Pulmonary artery endothelial cell (primary cell): ENCODE measurements at regions not wholly inside any gene's neighbourhood (a gene's known extent, or its start where the extent isn't known, plus 50 kb on each side); places are given as distances from the start of the nearest gene placed in this dataset.
"Not testable (repeated sequence)": the region's sequence is repeated elsewhere in the genome, so short reads cannot be mapped to it uniquely, and the experiment has no call there.

ENCODE experiments used
- DNase-seq: peaks from one replicate; pipeline ENCODE4 v3.0.0-alpha.2; 2011; ENCODE audit warnings: low read depth, low spot score

DNA sequence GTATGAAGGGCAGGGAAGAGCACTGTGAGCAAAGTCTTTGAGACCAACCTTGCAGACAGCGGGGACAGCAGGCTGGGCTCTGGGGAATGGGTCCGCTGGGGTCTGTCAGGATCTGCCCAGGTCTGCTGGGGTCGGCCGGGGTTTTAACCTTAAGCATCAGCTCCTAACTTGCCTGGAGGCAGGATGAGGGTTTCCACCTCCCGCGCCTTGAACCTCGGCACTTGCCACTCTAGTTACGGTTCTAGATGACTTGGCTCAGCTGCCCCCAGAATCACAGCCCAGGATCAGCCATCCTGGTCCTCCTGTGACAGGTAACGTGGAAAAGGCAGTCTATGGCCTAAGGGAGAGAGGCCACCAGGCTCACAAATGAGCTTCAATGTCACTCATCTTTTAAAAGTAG is 50.4 kb upstream of the CACUL1 start:
- no peak for DNase-seq

GRCh38 chr10:118807512-118808305 is 52.9 kb upstream of the CACUL1 start:
- no peak for DNase-seq

GRCh38 chr10:118808601-118809356 is 54.0 kb upstream of the CACUL1 start:
- no peak for DNase-seq

DNA sequence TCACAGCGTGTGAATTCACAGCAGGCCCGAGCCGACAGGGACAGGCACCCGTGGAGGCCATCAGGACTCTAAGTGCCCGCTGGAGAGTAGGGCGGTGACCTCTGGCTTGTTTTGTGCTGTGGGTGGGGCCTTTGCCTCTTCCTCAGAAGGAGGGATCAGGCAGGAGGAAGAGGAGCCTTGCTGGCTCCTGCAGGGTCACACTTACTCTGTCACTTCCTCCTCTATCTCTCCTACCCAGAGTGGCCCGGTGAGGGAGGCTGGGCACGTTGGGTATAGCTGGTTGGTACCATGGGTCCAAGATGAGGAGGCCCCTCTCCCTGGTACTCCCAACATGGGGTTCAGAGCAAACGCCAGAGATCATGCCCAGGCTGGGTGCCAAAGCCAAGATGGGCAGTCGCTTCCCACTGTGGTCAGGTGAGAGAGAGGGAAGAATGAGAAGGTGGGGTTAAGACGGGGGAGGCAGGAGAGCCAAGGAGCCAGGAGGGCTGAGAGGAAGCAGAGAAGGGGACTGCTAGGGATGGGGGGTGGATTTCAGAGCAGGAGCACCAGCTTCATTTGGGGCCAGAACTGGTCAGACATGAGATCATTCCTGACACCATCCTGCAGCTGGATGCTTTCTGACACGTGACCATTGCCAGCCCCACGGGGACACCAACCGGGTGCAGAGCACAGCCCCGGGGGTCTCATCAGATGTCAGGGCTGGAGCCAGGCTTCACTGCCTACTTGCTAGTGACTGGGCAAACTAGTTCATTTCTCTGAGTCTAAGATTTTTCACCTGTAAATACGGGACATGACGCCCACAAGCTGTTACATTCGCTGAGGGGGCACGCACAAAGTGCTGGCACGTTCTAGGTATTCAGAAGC is 54.8 kb upstream of the CACUL1 start:
- DNase-seq: no peak

- no peak for DNase-seq
Measured at GRCh38 chr10:118810796-118811505, 56.2 kb upstream of the CACUL1 start.

GRCh38 chr10:118811675-118812392 is 57.1 kb upstream of the CACUL1 start:
- no peak for DNase-seq

DNA sequence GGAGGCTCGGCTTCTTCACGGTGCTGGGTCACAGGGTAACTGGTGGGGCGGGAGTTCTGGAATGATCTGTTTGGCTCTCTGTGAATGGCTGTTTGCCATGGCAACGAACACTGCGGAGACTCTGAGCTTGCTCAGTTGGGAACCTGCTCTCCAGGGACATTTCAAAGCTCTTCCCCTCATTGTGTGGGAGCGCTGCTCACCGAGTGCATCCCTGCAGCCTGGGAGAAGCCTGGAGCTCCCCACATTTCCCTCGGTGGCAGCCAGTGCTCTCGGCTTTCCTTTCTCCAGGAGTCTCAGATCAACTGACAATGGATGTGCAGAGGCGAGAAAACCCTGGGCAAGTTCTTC is 57.6 kb upstream of the CACUL1 start:
- no peak for DNase-seq

DNA sequence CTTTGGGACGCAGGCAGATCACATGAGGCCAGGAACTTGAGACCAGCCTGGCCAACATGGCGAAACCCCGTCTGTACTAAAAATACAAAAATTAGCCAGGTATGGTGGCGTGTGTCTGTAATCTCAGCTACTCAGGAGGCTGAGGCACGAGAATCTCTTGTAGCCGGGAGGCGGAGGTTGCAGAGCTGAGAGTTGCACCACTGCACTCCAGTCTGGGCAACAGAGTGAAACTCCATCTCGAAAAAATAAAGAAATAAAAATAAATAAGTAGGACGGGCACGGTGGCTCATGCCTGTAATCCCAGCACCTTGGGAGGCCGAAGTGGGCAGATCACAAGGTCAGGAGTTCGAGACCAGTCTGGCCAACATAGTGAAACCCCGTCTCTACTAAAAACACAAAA is 58.2 kb upstream of the CACUL1 start:
- not testable (repeated sequence) for DNase-seq

GRCh38 chr10:118816471-118817168 is 61.9 kb upstream of the CACUL1 start:
- DNase-seq: no peak

DNA sequence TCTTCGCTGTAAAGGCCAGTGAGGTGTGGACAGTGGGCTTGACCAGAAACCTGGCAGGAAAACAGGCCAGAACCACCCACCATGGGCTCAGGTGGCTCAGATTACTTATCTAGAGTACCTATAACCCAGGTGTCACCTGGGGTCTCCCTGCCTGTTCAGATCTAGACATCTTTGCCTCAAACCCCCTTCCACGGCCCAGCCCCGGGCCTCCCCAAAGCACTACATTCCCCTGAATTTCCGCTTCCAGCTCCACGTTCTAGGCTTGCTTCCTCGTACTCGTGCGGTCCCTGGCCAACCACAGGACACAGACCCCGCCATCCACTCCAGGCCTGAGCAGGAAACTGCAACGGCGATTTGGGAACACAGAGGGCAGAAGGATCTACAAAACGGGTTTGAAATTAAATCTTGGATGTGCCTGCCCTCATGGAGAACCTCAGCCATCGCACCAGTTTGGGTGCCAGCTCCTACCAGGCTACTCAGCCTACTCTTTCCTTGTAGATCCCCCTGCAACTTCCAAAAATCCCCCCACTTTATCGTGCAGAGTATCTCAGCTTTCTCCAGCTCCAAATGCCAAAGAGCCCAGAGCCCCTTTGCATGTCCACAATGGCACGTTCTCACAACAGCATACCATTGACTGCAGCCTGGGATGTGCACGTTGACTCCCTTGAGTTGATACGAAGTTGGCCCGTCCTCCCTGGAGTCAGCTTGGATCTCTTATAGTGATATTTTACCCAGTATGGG is 62.7 kb upstream of the CACUL1 start:
- DNase-seq: no peak

- DNase-seq: no peak
Measured at GRCh38 chr10:118818621-118819221, 64.0 kb upstream of the CACUL1 start.

DNA sequence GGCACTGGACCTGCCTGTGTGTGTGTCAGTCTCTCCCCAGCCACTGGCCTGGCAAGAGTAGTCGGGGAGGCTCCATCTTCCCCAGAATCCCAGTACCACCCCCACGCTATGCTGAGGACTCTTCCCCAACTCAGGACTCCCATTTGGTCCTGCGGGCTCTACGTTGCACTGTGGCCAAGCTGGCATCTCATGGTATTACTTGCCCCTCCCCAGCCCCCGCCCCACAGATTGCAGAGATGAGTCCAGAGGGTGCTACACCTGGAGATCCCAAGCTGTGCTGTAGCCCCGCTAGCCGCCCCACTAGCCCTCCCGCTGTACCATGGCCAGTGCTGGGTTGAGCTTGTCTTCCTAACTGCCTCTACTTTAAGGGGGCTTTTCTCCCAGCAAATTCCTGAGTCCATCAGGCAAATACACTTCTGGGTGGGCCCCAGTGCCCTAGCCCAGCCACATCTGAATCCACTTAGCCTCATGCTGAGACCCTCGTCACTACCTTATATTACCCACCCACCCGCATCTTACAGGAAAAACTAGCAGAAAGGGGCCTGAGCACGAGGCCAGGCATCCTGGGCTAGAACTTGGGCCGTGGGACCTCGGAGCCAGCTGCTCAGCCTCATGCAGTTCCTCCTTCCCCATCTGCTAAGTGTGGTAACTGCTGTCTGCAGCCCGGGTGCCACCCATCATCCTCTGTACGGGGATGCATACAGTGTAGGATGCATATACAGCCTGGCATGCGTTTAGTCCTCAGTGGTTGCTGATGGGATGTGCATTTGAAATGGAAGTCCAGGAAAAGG is 65.8 kb upstream of the CACUL1 start:
- no peak for DNase-seq

GRCh38 chr10:118823256-118823907 is 68.6 kb upstream of the CACUL1 start:
- DNase-seq: no peak

GRCh38 chr10:118827053-118827452 is 72.3 kb upstream of the CACUL1 start:
- DNase-seq: no peak

DNA sequence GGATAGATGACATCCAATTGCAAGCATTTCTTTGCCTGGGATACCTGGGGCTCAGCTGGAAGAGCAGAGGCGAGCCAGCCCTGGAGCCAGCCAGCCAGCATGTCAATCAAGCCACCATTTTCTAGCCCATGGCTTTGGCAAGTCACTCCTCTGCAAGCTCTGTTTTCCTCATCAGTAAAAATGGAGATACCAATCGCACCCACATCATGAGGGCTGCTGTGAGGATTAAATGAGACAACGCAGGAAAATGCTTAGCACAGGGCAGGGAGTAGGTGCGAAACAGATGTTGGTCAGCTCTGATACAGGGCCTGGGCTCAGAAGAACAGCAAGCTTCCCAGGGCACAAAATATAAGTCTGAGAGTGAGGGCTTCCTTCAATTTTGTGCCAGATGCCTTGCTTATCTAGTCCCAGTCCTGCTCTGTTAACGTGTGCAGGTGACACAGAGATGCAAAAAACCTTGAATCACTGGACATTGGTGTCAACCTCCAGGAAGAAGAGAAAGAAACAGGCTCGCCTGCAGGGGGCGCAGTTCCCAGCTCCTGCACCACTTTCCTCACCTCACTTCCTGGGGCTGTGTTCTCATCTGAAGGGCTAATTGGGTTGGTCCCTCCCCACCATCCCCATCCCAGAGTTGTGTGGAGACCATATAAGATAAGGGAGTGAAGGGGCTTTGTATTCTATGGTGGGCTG is 72.8 kb upstream of the CACUL1 start:
- DNase-seq: no peak

DNA sequence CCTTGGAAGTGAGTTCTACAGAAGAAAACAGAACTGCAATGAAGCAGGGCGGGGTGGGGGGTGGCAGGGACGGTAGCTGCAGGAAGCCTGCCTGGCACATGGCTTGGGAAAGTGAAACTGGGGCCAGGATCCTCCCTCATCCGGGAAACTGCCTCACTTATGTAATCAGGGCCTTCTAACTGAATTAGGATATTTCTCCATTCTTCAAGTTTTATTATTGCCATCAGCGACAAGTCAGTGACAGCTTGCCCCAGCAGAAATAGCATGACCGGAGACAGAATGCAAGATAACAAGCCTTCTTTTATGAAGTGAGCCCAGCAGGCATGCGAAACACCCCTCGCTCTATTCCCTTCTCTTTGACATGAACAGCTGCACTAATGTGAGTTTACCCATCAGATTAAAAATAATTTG is 77.5 kb upstream of the CACUL1 start:
- DNase-seq: no peak

- DNase-seq: not testable (repeated sequence)
Measured at GRCh38 chr10:118834370-118834769, 79.6 kb upstream of the CACUL1 start.
